ENCODE measurements at regions not wholly inside any gene's neighbourhood (a gene's known extent, or its start where the extent isn't known, plus 50 kb on each side); places are given as distances from the start of the nearest gene placed in this dataset.

GRCh38 chr2:65850695-65851094 is 418.3 kb upstream of the SPRED2 start:
- no peak overlapping the region for H3K27ac ChIP-seq (ENCODE audit: low read depth, low read length)
- no peak overlapping the region for H3K4me2 ChIP-seq (ENCODE audit: insufficient read depth in 1 of 2, low read depth in 2 of 2, low read length in 2 of 2)
- no peak overlapping the region for H2AK5ac ChIP-seq (ENCODE audit: low read depth, low read length)
- H2BK15ac ChIP-seq (ENCODE audit: low read length), result no peak overlapping the region
- CTCF ChIA-PET (ENCODE audit: partially characterized antibody), result interaction anchor here (0.6 to 1.7 kb wide), 2 partner anchors 14 to 124 kb away, joined by 3 to 5 read pairs; no protein-coding TSS in a partner anchor
- H4K20me1 ChIP-seq (replicated peaks in 1 of 2; ENCODE audit: control insufficient read depth in 1 of 2, insufficient read depth in 2 of 2, low read length in 2 of 2), result no peaks in the 10 kb centered on the region
- no peak overlapping the region for H2BK120ac ChIP-seq (replicated peaks; ENCODE audit: low read depth, low read length)
- peaks cover 0 to 1% (median 0%) of the 10 kb centered on the region in 4 experiments; a peak in 1 of 7 replicates for H3K27me3 ChIP-seq (replicated peaks in 1 of 4; ENCODE audit: control insufficient read depth in 3 of 4, extremely low read depth in 1 of 4, insufficient read depth in 3 of 4, low read length in 3 of 4)
- no peak overlapping the region for H4K8ac ChIP-seq (ENCODE audit: extremely low read depth, insufficient read depth, low read length)
- H3K9me3 ChIP-seq (ENCODE audit: insufficient read depth in 2 of 2, low read depth in 1 of 2, low read length in 1 of 2), result no peaks in the 10 kb centered on the region
- H2BK12ac ChIP-seq (ENCODE audit: low read depth, low read length), result no peak overlapping the region
- no peak overlapping the region for H3K9ac ChIP-seq (replicated peaks in 1 of 4; ENCODE audit: extremely low read depth in 1 of 4, low read depth in 3 of 4, low read length in 3 of 4)
- no peak overlapping the region for H3K4ac ChIP-seq (replicated peaks; ENCODE audit: insufficient read length, low read depth, low read length)
- no peaks in the 10 kb centered on the region for H3K36me3 ChIP-seq (ENCODE audit: control insufficient read depth in 2 of 4, insufficient read depth in 4 of 4, low read length in 3 of 4)
- H3K56ac ChIP-seq (replicated peaks; ENCODE audit: insufficient read length, low read depth, low read length), result no peak overlapping the region
- no peaks in the 10 kb centered on the region for H3K23me2 ChIP-seq (ENCODE audit: low read depth, low read length)
- H3K79me1 ChIP-seq (ENCODE audit: low read depth, low read length), result no peaks in the 10 kb centered on the region
- FAIRE-seq (no peak), DNase-seq (ENCODE audit: low read depth in 1 of 2, low spot score in 2 of 2) (no peak)
- TF ChIP-seq TAF7 (optimal IDR thresholded peaks at IDR 0.05; ENCODE audit: borderline replicate concordance, low read depth, low read length), result no peak
- no peak for TF ChIP-seq POU5F1 (IDR thresholded peaks at IDR 0.05; ENCODE audit: low read depth, low read length)
- no peak for TF ChIP-seq E2F6 (IDR thresholded peaks at IDR 0.05)
- no peak for TF ChIP-seq MAX (IDR thresholded peaks at IDR 0.05)
- no peak for TF ChIP-seq EGR1 (IDR thresholded peaks at IDR 0.05; ENCODE audit: borderline replicate concordance, low read depth, low read length)
- TF ChIP-seq SP2 (IDR thresholded peaks at IDR 0.05; ENCODE audit: low read length), result no peak
- TF ChIP-seq TBP (IDR thresholded peaks at IDR 0.05; ENCODE audit: low read depth, low read length), result no peak
- TF ChIP-seq TCF12 (IDR thresholded peaks at IDR 0.05; ENCODE audit: low read depth, low read length), result no peak
- no peak for TF ChIP-seq BACH1 (IDR thresholded peaks at IDR 0.05; ENCODE audit: low read length)
- H4K5ac ChIP-seq (ENCODE audit: insufficient read length, low read depth, low read length), result no peak overlapping the region
- H3K23ac ChIP-seq (ENCODE audit: insufficient read length), result no peak overlapping the region
- POLR2A ChIA-PET (ENCODE audit: partially characterized antibody), result no interaction called here
- no peak overlapping the region for H2BK20ac ChIP-seq (ENCODE audit: low read length)
- no peak overlapping the region for H2AFZ ChIP-seq (ENCODE audit: low read length)
- H3K79me2 ChIP-seq (ENCODE audit: control insufficient read depth in 1 of 2, insufficient read depth in 2 of 2, low read length in 2 of 2), result no peaks in the 10 kb centered on the region
- H3K14ac ChIP-seq (ENCODE audit: insufficient read length), result no peak overlapping the region
- no peak overlapping the region for H3K18ac ChIP-seq (ENCODE audit: extremely low read depth, low read length)
- H4K91ac ChIP-seq (replicated peaks; ENCODE audit: insufficient read length, low read length), result no peak overlapping the region
- no peak overlapping the region for H3K4me3 ChIP-seq (ENCODE audit: extremely low read depth in 1 of 4, insufficient read depth in 2 of 4, low read depth in 3 of 4, low read length in 4 of 4)
- no peaks in the 10 kb centered on the region for H3K4me1 ChIP-seq (replicated peaks in 1 of 4; ENCODE audit: control insufficient read depth in 3 of 4, insufficient read depth in 4 of 4, low read length in 3 of 4)
- no peak overlapping the region for H2BK5ac ChIP-seq (ENCODE audit: low read depth, low read length)
